ENCODE measurements at regions not wholly inside any gene's neighbourhood (a gene's known extent, or its start where the extent isn't known, plus 50 kb on each side); places are given as distances from the start of the nearest gene placed in this dataset.
A peak's percentile ranks its signal among the peaks of the same experiment; 100 is the strongest.

- no peak overlapping the region for H3K9ac ChIP-seq (ENCODE audit: low read length)
- no peak overlapping the region for H3K4me3 ChIP-seq (ENCODE audit: low read depth, low read length)
- WGBS (ENCODE audit: extremely low coverage, insufficient coverage, insufficient read length) = no CpG with 5 or more reads among the region's 1 CpG
Observed at GRCh38 chr3:20462226-20462625, 276.2 kb upstream of the SGO1 start.

GRCh38 chr3:20458994-20459716 is 273.1 kb upstream of the SGO1 start:
- Histone ChIP-seq H3K14ac (ENCODE audit: low read length) (no peak overlapping the region), H3K4ac (ENCODE audit: low read depth, low read length) (no peak overlapping the region), H2BK5ac (ENCODE audit: low read depth, low read length, poor library complexity) (no peak overlapping the region), H3K4me2 (ENCODE audit: low read length) (no peak overlapping the region), H4K12ac (ENCODE audit: low read depth, low read length) (no peak overlapping the region), H3K79me2 (ENCODE audit: control insufficient read depth, insufficient read depth, low read length, poor library complexity) (no peaks in the 10 kb centered on the region), H3K27ac (ENCODE audit: low read depth, low read length) (no peak overlapping the region), H2BK12ac (ENCODE audit: low read length) (no peak overlapping the region), H4K91ac (ENCODE audit: low read depth, low read length) (no peak overlapping the region), H3K4me3 (ENCODE audit: low read depth, low read length) (no peak overlapping the region), H2AFZ (ENCODE audit: insufficient read depth, low read length, poor library complexity) (no peak overlapping the region), H3K9me3 (ENCODE audit: insufficient read depth, low read depth, low read length) (no peaks in the 10 kb centered on the region), H3K27me3 (ENCODE audit: insufficient read depth, low read length) (no peaks in the 10 kb centered on the region), H3K4me1 (ENCODE audit: control insufficient read depth in 1 of 2, insufficient read depth in 2 of 2, low read length in 2 of 2) (no peaks in the 10 kb centered on the region), H4K8ac (ENCODE audit: low read depth, low read length) (no peak overlapping the region), H3K79me1 (ENCODE audit: low read length) (no peaks in the 10 kb centered on the region), H3K18ac (ENCODE audit: low read length) (no peak overlapping the region), H2BK120ac (ENCODE audit: insufficient read depth, low read length, poor library complexity) (no peak overlapping the region), H3K36me3 (ENCODE audit: control insufficient read depth in 1 of 2, insufficient read depth in 2 of 2, low read length in 2 of 2) (peaks cover 0 to 2% of the 10 kb centered on the region in 2 experiments), H2AK5ac (ENCODE audit: low read length) (no peak overlapping the region), H3K23ac (ENCODE audit: low read length) (no peak overlapping the region), H3K9ac (ENCODE audit: low read length) (no peak overlapping the region)
- no CpG with 5 or more reads among the region's 4 CpGs for WGBS (ENCODE audit: extremely low coverage, insufficient coverage, insufficient read length)
- DNase-seq = peak in 1 of 2 donors; percentile 14

More at GRCh38 chr3:20462226-20462625, 276.2 kb upstream of the SGO1 start:
- no peaks in the 10 kb centered on the region for H3K79me2 ChIP-seq (ENCODE audit: control insufficient read depth, insufficient read depth, low read length, poor library complexity)
- H2BK5ac ChIP-seq (ENCODE audit: low read depth, low read length, poor library complexity) = no peak overlapping the region
- H3K14ac ChIP-seq (ENCODE audit: low read length) = no peak overlapping the region
- no peaks in the 10 kb centered on the region for H3K9me3 ChIP-seq (ENCODE audit: insufficient read depth, low read depth, low read length)
- H2BK120ac ChIP-seq (ENCODE audit: insufficient read depth, low read length, poor library complexity) = no peak overlapping the region
- H3K27ac ChIP-seq (ENCODE audit: low read depth, low read length) = no peak overlapping the region
- H2AFZ ChIP-seq (ENCODE audit: insufficient read depth, low read length, poor library complexity) = no peak overlapping the region
- no peak overlapping the region for H3K23ac ChIP-seq (ENCODE audit: low read length)
- H3K36me3 ChIP-seq (ENCODE audit: control insufficient read depth in 1 of 2, insufficient read depth in 2 of 2, low read length in 2 of 2) = peaks cover 0 to 2% of the 10 kb centered on the region in 2 experiments
- H3K4me1 ChIP-seq (ENCODE audit: control insufficient read depth in 1 of 2, insufficient read depth in 2 of 2, low read length in 2 of 2) = no peaks in the 10 kb centered on the region
- H3K4ac ChIP-seq (ENCODE audit: low read depth, low read length) = no peak overlapping the region
- H3K79me1 ChIP-seq (ENCODE audit: low read length) = no peaks in the 10 kb centered on the region
- H4K91ac ChIP-seq (ENCODE audit: low read depth, low read length) = no peak overlapping the region
- no peak overlapping the region for H3K18ac ChIP-seq (ENCODE audit: low read length)
- no peaks in the 10 kb centered on the region for H3K27me3 ChIP-seq (ENCODE audit: insufficient read depth, low read length)
- DNase-seq = no peak
- no peak overlapping the region for H4K12ac ChIP-seq (ENCODE audit: low read depth, low read length)
- H2AK5ac ChIP-seq (ENCODE audit: low read length) = no peak overlapping the region
- no peak overlapping the region for H3K4me2 ChIP-seq (ENCODE audit: low read length)
- H2BK12ac ChIP-seq (ENCODE audit: low read length) = no peak overlapping the region
- no peak overlapping the region for H4K8ac ChIP-seq (ENCODE audit: low read depth, low read length)

GRCh38 chr3:20456511-20456910 is 270.5 kb upstream of the SGO1 start:
- Histone ChIP-seq H3K27me3 (ENCODE audit: insufficient read depth, low read length) (no peaks in the 10 kb centered on the region), H3K79me2 (ENCODE audit: control insufficient read depth, insufficient read depth, low read length, poor library complexity) (no peaks in the 10 kb centered on the region), H3K27ac (ENCODE audit: low read depth, low read length) (no peak overlapping the region), H3K4ac (ENCODE audit: low read depth, low read length) (no peak overlapping the region), H3K9me3 (ENCODE audit: insufficient read depth, low read depth, low read length) (peaks cover 2% of the 10 kb centered on the region), H3K36me3 (ENCODE audit: control insufficient read depth in 1 of 2, insufficient read depth in 2 of 2, low read length in 2 of 2) (peaks cover 0 to 2% of the 10 kb centered on the region in 2 experiments), H2BK120ac (ENCODE audit: insufficient read depth, low read length, poor library complexity) (no peak overlapping the region), H4K91ac (ENCODE audit: low read depth, low read length) (no peak overlapping the region), H3K4me2 (ENCODE audit: low read length) (no peak overlapping the region), H3K4me1 (ENCODE audit: control insufficient read depth in 1 of 2, insufficient read depth in 2 of 2, low read length in 2 of 2) (no peaks in the 10 kb centered on the region), H2AK5ac (ENCODE audit: low read length) (no peak overlapping the region), H2BK12ac (ENCODE audit: low read length) (no peak overlapping the region), H2BK5ac (ENCODE audit: low read depth, low read length, poor library complexity) (no peak overlapping the region), H3K9ac (ENCODE audit: low read length) (no peak overlapping the region), H4K8ac (ENCODE audit: low read depth, low read length) (no peak overlapping the region), H3K14ac (ENCODE audit: low read length) (no peak overlapping the region), H3K18ac (ENCODE audit: low read length) (no peak overlapping the region), H3K79me1 (ENCODE audit: low read length) (no peaks in the 10 kb centered on the region), H3K23ac (ENCODE audit: low read length) (no peak overlapping the region), H2AFZ (ENCODE audit: insufficient read depth, low read length, poor library complexity) (no peak overlapping the region), H3K4me3 (ENCODE audit: low read depth, low read length) (no peak overlapping the region), H4K12ac (ENCODE audit: low read depth, low read length) (no peak overlapping the region)
- WGBS (ENCODE audit: extremely low coverage, insufficient coverage, insufficient read length) = no CpG with 5 or more reads among the region's 1 CpG
- DNase-seq = no peak

- no peak for DNase-seq
- Histone ChIP-seq H2BK120ac (ENCODE audit: insufficient read depth, low read length, poor library complexity) (no peak overlapping the region), H4K12ac (ENCODE audit: low read depth, low read length) (no peak overlapping the region), H3K27me3 (ENCODE audit: insufficient read depth, low read length) (no peaks in the 10 kb centered on the region), H3K4ac (ENCODE audit: low read depth, low read length) (no peak overlapping the region), H3K4me2 (ENCODE audit: low read length) (no peak overlapping the region), H4K8ac (ENCODE audit: low read depth, low read length) (no peak overlapping the region), H3K9me3 (ENCODE audit: insufficient read depth, low read depth, low read length) (peaks cover 4% of the 10 kb centered on the region), H3K27ac (ENCODE audit: low read depth, low read length) (no peak overlapping the region), H3K23ac (ENCODE audit: low read length) (no peak overlapping the region), H3K14ac (ENCODE audit: low read length) (no peak overlapping the region), H3K9ac (ENCODE audit: low read length) (no peak overlapping the region), H3K4me1 (ENCODE audit: control insufficient read depth in 1 of 2, insufficient read depth in 2 of 2, low read length in 2 of 2) (no peaks in the 10 kb centered on the region), H3K79me2 (ENCODE audit: control insufficient read depth, insufficient read depth, low read length, poor library complexity) (no peaks in the 10 kb centered on the region), H4K91ac (ENCODE audit: low read depth, low read length) (no peak overlapping the region), H3K36me3 (ENCODE audit: control insufficient read depth in 1 of 2, insufficient read depth in 2 of 2, low read length in 2 of 2) (no peaks in the 10 kb centered on the region), H2BK5ac (ENCODE audit: low read depth, low read length, poor library complexity) (no peak overlapping the region), H3K18ac (ENCODE audit: low read length) (no peak overlapping the region), H2AFZ (ENCODE audit: insufficient read depth, low read length, poor library complexity) (no peak overlapping the region), H2AK5ac (ENCODE audit: low read length) (no peak overlapping the region), H3K79me1 (ENCODE audit: low read length) (no peaks in the 10 kb centered on the region), H3K4me3 (ENCODE audit: low read depth, low read length) (no peak overlapping the region), H2BK12ac (ENCODE audit: low read length) (no peak overlapping the region)
- no CpG with 5 or more reads among the region's 1 CpG for WGBS (ENCODE audit: extremely low coverage, insufficient coverage, insufficient read length)
Observed at GRCh38 chr3:20451170-20451569, 265.2 kb upstream of the SGO1 start.

All from trophoblast cell (in vitro differentiated cells and primary cell).